Liver (tissue), 8 donors: ENCODE measurements at regions not wholly inside any gene's neighbourhood (a gene's known extent, or its start where the extent isn't known, plus 50 kb on each side); places are given as distances from the start of the nearest gene placed in this dataset.

ENCODE experiments used
- DNase-seq: peaks from one replicate; pipeline ENCODE4 v3.0.0-alpha.2; 2017; ENCODE audit warnings: low spot score
- H3K27ac ChIP-seq, 2 donors: one replicate each; pipeline ENCODE4 v1.7.0; 2013; ENCODE audit warnings: inconsistent platforms in 2 of 2, low read length in 2 of 2, control low read depth in 1 of 2, low read depth in 1 of 2, mild to moderate bottlenecking in 1 of 2
- H3K27me3 ChIP-seq, 4 donors: one replicate each; pipeline versions ENCODE4 v1.6.1 to v1.7.0; 2013; ENCODE audit warnings: low read length in 3 of 4, inconsistent platforms in 1 of 4, mild to moderate bottlenecking in 1 of 4, moderate library complexity in 1 of 4; ENCODE audit not compliant: control insufficient read depth in 4 of 4, insufficient read depth in 4 of 4
- H3K36me3 ChIP-seq, 4 donors: one replicate each; pipeline versions ENCODE4 v1.6.1 to v1.7.0; 2013; ENCODE audit warnings: low read length in 3 of 4, mild to moderate bottlenecking in 3 of 4, low read depth in 1 of 4, moderate library complexity in 1 of 4; ENCODE audit not compliant: control insufficient read depth in 4 of 4, insufficient read depth in 3 of 4
- H3K4me1 ChIP-seq, 4 donors: one replicate each; pipeline versions ENCODE4 v1.6.1 to v1.7.0; 2013; ENCODE audit warnings: low read length in 3 of 4, mild to moderate bottlenecking in 3 of 4, moderate library complexity in 1 of 4; ENCODE audit not compliant: control insufficient read depth in 4 of 4, insufficient read depth in 4 of 4
- H3K4me3 ChIP-seq, 3 donors: one replicate each; pipeline versions ENCODE4 v1.6.1 to v1.7.0; 2013; ENCODE audit warnings: low read length in 3 of 3, control low read depth in 1 of 3, low read depth in 1 of 3, mild to moderate bottlenecking in 1 of 3
- H3K9ac ChIP-seq, 2 donors: one replicate each; pipeline ENCODE4 v1.7.0; 2013; ENCODE audit warnings: low read length in 2 of 2, mild to moderate bottlenecking in 2 of 2, moderate library complexity in 2 of 2, control low read depth in 1 of 2, low read depth in 1 of 2
- H3K9me3 ChIP-seq, 4 donors: one replicate each; pipeline versions ENCODE4 v1.6.1 to v1.7.0; 2013; ENCODE audit warnings: low read length in 3 of 4; ENCODE audit not compliant: control insufficient read depth in 4 of 4
- EGR1 ChIP-seq, 2 donors: IDR thresholded peaks; 2 replicates each; pipeline ENCODE4 v1.6.1; 2016 to 2018; ENCODE audit warnings: antibody characterized with exemption in 2 of 2, low read depth in 2 of 2
- FOXA1 ChIP-seq: IDR thresholded peaks from 2 replicates; pipeline ENCODE4 v1.6.1; 2016; ENCODE audit warnings: antibody characterized with exemption
- FOXA2 ChIP-seq: IDR thresholded peaks from 2 replicates; pipeline ENCODE4 v1.6.1; 2016; ENCODE audit warnings: antibody characterized with exemption
- GABPA ChIP-seq, 2 donors: IDR thresholded peaks in 1 of 2; conservative IDR thresholded peaks in 1 of 2; 2 replicates each; pipeline ENCODE4 v1.6.1; 2016; ENCODE audit warnings: antibody characterized with exemption in 2 of 2, mild to moderate bottlenecking in 1 of 2, moderate library complexity in 1 of 2
- HNF4A ChIP-seq, 2 donors: conservative IDR thresholded peaks; 2 replicates each; pipeline ENCODE4 v1.6.1; 2016; ENCODE audit warnings: antibody characterized with exemption in 2 of 2, mild to moderate bottlenecking in 2 of 2
- HNF4G ChIP-seq: IDR thresholded peaks from 2 replicates; pipeline ENCODE4 v1.6.1; 2016; ENCODE audit warnings: antibody characterized with exemption
- JUND ChIP-seq, 2 donors: IDR thresholded peaks; 2 replicates each; pipeline ENCODE4 v1.6.1; 2016; ENCODE audit warnings: antibody characterized with exemption in 2 of 2
- NR2F2 ChIP-seq: IDR thresholded peaks from 2 replicates; pipeline ENCODE4 v1.6.1; 2016; ENCODE audit warnings: antibody characterized with exemption
- RAD21 ChIP-seq, 2 donors: IDR thresholded peaks; 2 replicates each; pipeline ENCODE4 v1.6.1; 2016; ENCODE audit warnings: antibody characterized with exemption in 2 of 2, mild to moderate bottlenecking in 2 of 2
- RXRA ChIP-seq, 2 donors: IDR thresholded peaks; 2 replicates each; pipeline ENCODE4 v1.6.1; 2017 to 2018; ENCODE audit warnings: antibody characterized with exemption in 2 of 2, mild to moderate bottlenecking in 1 of 2
- SP1 ChIP-seq: IDR thresholded peaks from 2 replicates; pipeline ENCODE4 v1.6.1; 2018; ENCODE audit warnings: antibody characterized with exemption, mild to moderate bottlenecking
- TAF1 ChIP-seq: conservative IDR thresholded peaks from 2 replicates; pipeline ENCODE4 v1.6.1; 2016; ENCODE audit warnings: antibody characterized with exemption, mild to moderate bottlenecking
- YY1 ChIP-seq: IDR thresholded peaks from 2 replicates; pipeline ENCODE4 v1.6.1; 2016; ENCODE audit warnings: antibody characterized with exemption, mild to moderate bottlenecking
- WGBS: extraction: QIAGEN DNeasy Blood & Tissue Kit; methylation state at CpG from one replicate; pipeline ENCODE4 v1.1.7; 2013; 5-methylcytosine and 5-hydroxymethylcytosine counted together
- TF ChIP-seq, protein P1 (sequence below): IDR thresholded peaks from 2 replicates; pipeline ENCODE4 v1.6.1; 2016; ENCODE audit warnings: antibody characterized with exemption
- TF ChIP-seq, protein P2 (sequence below): IDR thresholded peaks from 2 replicates; pipeline ENCODE4 v1.6.1; 2016; ENCODE audit warnings: antibody characterized with exemption
- TF ChIP-seq, protein P3 (sequence below): IDR thresholded peaks from 2 replicates; pipeline ENCODE4 v1.6.1; 2016; ENCODE audit warnings: antibody characterized with exemption
- TF ChIP-seq, protein P4 (sequence below): fragments of 150-350 bp; IDR thresholded peaks from 2 replicates; pipeline ENCODE4 v1.5.1; 2017; ENCODE audit warnings: improper control_type of control experiment, low read depth, low read length; ENCODE audit not compliant: missing input control
- TF ChIP-seq, protein P5 (sequence below): IDR thresholded peaks from 2 replicates; pipeline ENCODE4 v1.6.1; 2016; ENCODE audit warnings: antibody characterized with exemption, mild to moderate bottlenecking
- donor health status: healthy.
- donor health status: healthy.
- donor health status: healthy.
- donor health status: healthy.
- donor health status: healthy.

DNA sequence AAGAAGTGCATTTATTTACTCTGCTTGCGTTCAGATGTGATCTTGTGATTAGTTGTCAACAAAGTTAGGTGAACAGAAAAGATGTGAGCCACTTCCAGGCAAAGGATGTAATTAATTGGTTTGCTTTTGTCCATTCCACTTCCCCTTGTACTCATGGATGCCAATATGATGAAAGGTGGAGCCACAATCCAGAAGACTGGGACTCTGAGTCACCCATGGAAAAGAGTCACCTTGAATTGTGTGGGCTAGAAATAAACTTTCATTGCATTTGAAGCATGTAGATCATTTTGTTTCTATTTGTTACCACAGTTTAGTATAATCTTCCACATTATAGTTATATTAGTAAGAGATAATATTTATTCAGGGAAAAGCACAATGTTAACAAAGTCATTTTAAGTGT lies 684.2 kb downstream of the LTN1 start:
- H3K27me3 ChIP-seq, result no peaks in the 10 kb centered on the region
- DNase-seq, result no peak
- whole genome bisulfite sequencing, result 70% methylated on average over 1 of the region's 1 CpG
- H3K27ac ChIP-seq, result no peak overlapping the region
- H3K9me3 ChIP-seq, result no peaks in the 10 kb centered on the region
- H3K4me1 ChIP-seq, result no peaks in the 10 kb centered on the region
- H3K36me3 ChIP-seq, result no peaks in the 10 kb centered on the region
- no peak overlapping the region for H3K9ac ChIP-seq
- TF ChIP-seq JUND (IDR thresholded peaks at IDR 0.05), result no peak
- TF ChIP-seq RAD21 (IDR thresholded peaks at IDR 0.05), result no peak
- TF ChIP-seq NR2F2, result no peak
- TF ChIP-seq SP1, result no peak
- TF ChIP-seq, protein P1, sequence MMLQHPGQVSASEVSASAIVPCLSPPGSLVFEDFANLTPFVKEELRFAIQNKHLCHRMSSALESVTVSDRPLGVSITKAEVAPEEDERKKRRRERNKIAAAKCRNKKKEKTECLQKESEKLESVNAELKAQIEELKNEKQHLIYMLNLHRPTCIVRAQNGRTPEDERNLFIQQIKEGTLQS, result no peak
- TF ChIP-seq YY1, result no peak
- TF ChIP-seq, protein P2, sequence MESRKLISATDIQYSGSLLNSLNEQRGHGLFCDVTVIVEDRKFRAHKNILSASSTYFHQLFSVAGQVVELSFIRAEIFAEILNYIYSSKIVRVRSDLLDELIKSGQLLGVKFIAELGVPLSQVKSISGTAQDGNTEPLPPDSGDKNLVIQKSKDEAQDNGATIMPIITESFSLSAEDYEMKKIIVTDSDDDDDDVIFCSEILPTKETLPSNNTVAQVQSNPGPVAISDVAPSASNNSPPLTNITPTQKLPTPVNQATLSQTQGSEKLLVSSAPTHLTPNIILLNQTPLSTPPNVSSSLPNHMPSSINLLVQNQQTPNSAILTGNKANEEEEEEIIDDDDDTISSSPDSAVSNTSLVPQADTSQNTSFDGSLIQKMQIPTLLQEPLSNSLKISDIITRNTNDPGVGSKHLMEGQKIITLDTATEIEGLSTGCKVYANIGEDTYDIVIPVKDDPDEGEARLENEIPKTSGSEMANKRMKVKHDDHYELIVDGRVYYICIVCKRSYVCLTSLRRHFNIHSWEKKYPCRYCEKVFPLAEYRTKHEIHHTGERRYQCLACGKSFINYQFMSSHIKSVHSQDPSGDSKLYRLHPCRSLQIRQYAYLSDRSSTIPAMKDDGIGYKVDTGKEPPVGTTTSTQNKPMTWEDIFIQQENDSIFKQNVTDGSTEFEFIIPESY, result no peak
- no peak for TF ChIP-seq HNF4A (conservative IDR thresholded peaks at IDR 0.05)
- no peak for TF ChIP-seq FOXA2
- no peak overlapping the region for H3K4me3 ChIP-seq

DNA sequence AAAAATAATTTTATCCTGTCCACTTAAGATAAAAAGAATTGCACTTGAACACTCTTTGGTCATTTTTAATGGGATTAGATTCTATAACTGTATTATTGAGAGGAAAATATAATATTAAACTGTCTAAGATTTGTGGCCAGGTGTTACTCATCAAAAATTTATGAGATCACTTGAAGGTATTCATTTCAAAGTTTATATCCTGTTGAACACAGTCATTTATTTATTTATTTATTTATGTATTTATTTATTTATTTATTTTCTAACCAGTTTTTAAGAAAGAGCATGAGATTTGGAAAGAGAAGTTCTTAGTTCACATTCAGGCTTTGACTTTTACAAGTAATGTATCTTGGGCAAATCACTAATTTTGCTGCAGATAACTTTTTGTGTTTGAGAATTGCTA lies 692.7 kb downstream of the LTN1 start:
- no peak for TF ChIP-seq NR2F2
- no peak for TF ChIP-seq HNF4A (conservative IDR thresholded peaks at IDR 0.05)
- no peak for TF ChIP-seq RXRA (IDR thresholded peaks at IDR 0.05)
- TF ChIP-seq YY1, result no peak
- TF ChIP-seq TAF1, result no peak
- TF ChIP-seq, protein P3, sequence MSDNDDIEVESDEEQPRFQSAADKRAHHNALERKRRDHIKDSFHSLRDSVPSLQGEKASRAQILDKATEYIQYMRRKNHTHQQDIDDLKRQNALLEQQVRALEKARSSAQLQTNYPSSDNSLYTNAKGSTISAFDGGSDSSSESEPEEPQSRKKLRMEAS, result no peak
- no peak for TF ChIP-seq GABPA (IDR thresholded peaks at IDR 0.05 in 1 of 2, conservative IDR thresholded peaks at IDR 0.05 in 1 of 2)
- TF ChIP-seq, protein P4, sequence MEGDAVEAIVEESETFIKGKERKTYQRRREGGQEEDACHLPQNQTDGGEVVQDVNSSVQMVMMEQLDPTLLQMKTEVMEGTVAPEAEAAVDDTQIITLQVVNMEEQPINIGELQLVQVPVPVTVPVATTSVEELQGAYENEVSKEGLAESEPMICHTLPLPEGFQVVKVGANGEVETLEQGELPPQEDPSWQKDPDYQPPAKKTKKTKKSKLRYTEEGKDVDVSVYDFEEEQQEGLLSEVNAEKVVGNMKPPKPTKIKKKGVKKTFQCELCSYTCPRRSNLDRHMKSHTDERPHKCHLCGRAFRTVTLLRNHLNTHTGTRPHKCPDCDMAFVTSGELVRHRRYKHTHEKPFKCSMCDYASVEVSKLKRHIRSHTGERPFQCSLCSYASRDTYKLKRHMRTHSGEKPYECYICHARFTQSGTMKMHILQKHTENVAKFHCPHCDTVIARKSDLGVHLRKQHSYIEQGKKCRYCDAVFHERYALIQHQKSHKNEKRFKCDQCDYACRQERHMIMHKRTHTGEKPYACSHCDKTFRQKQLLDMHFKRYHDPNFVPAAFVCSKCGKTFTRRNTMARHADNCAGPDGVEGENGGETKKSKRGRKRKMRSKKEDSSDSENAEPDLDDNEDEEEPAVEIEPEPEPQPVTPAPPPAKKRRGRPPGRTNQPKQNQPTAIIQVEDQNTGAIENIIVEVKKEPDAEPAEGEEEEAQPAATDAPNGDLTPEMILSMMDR, result no peak
- TF ChIP-seq, protein P2, result no peak
- no peak for TF ChIP-seq JUND (IDR thresholded peaks at IDR 0.05)
- TF ChIP-seq EGR1 (IDR thresholded peaks at IDR 0.05; ENCODE audit: low read depth in 2 of 2), result no peak
- no peak for TF ChIP-seq FOXA1
- TF ChIP-seq RAD21 (IDR thresholded peaks at IDR 0.05), result no peak
- TF ChIP-seq, protein P1, result no peak
- TF ChIP-seq FOXA2, result no peak
- TF ChIP-seq, protein P5, sequence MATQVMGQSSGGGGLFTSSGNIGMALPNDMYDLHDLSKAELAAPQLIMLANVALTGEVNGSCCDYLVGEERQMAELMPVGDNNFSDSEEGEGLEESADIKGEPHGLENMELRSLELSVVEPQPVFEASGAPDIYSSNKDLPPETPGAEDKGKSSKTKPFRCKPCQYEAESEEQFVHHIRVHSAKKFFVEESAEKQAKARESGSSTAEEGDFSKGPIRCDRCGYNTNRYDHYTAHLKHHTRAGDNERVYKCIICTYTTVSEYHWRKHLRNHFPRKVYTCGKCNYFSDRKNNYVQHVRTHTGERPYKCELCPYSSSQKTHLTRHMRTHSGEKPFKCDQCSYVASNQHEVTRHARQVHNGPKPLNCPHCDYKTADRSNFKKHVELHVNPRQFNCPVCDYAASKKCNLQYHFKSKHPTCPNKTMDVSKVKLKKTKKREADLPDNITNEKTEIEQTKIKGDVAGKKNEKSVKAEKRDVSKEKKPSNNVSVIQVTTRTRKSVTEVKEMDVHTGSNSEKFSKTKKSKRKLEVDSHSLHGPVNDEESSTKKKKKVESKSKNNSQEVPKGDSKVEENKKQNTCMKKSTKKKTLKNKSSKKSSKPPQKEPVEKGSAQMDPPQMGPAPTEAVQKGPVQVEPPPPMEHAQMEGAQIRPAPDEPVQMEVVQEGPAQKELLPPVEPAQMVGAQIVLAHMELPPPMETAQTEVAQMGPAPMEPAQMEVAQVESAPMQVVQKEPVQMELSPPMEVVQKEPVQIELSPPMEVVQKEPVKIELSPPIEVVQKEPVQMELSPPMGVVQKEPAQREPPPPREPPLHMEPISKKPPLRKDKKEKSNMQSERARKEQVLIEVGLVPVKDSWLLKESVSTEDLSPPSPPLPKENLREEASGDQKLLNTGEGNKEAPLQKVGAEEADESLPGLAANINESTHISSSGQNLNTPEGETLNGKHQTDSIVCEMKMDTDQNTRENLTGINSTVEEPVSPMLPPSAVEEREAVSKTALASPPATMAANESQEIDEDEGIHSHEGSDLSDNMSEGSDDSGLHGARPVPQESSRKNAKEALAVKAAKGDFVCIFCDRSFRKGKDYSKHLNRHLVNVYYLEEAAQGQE, result no peak
- TF ChIP-seq SP1, result no peak
- TF ChIP-seq HNF4G, result no peak
- no peaks in the 10 kb centered on the region for H3K27me3 ChIP-seq
- peaks cover 0 to 1% (median 0%) of the 10 kb centered on the region in 4 donors for H3K9me3 ChIP-seq
- no peaks in the 10 kb centered on the region for H3K4me1 ChIP-seq
- no peak overlapping the region for H3K9ac ChIP-seq
- H3K36me3 ChIP-seq, result no peaks in the 10 kb centered on the region
- no peak overlapping the region for H3K27ac ChIP-seq
- no peak overlapping the region for H3K4me3 ChIP-seq
- no peak for DNase-seq
